ENCODE measurements at regions not wholly inside any gene's neighbourhood (a gene's known extent, or its start where the extent isn't known, plus 50 kb on each side); places are given as distances from the start of the nearest gene placed in this dataset.

- TF ChIP-seq USF1 (IDR thresholded peaks at IDR 0.05; ENCODE audit: borderline replicate concordance, low read depth) (no peak), EZH2phosphoT487 (IDR thresholded peaks at IDR 0.05; ENCODE audit: borderline replicate concordance, low read depth) (no peak), TCF12 (IDR thresholded peaks at IDR 0.05) (no peak), SIN3A (IDR thresholded peaks at IDR 0.05; ENCODE audit: borderline replicate concordance, low read depth, low read length) (no peak)
These were observed 293.6 kb upstream of the TNC start (continued) for GRCh38 chr9:115411516-115411915.

DNA sequence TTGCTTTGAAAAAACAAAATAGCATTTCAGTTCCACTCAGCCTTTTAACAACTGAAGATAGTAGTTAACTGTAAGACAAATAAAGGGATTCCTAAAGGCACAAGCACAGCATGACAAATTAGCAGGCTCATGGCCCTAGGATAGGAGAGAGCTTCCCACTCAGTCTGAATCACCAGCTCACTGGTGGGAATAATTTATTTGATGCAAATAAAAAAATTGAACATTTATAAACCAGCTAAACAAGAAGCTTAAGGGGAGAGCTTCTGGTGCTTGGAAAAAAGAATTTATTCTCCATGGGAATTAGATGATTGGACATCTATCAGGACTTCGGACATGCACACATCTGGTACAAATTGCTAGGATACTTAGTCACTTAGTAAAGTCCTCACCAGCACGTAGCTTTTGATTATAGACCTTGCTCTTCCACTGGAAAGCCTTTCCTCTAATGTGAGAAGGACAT is 294.1 kb upstream of the TNC start:
- no peaks in the 10 kb centered on the region for H3K36me3 ChIP-seq (replicated peaks in 1 of 2; ENCODE audit: control insufficient read depth in 1 of 2, insufficient read depth in 2 of 2, low read length in 1 of 2)
- H3K4me3 ChIP-seq (ENCODE audit: low read depth in 2 of 2, low read length in 1 of 2) = no peak overlapping the region
- TF ChIP-seq JUND (IDR thresholded peaks at IDR 0.05) (no peak), TAF1 (IDR thresholded peaks at IDR 0.05; ENCODE audit: borderline replicate concordance, low read depth, low read length) (no peak), IRF3 (IDR thresholded peaks at IDR 0.05; ENCODE audit: low read depth, low read length) (no peak), SMC3 (IDR thresholded peaks at IDR 0.05; ENCODE audit: low read depth, low read length) (no peak), SIN3A (IDR thresholded peaks at IDR 0.05; ENCODE audit: borderline replicate concordance, low read depth, low read length) (no peak), CHD2 (IDR thresholded peaks at IDR 0.05; ENCODE audit: low read length, partially characterized antibody) (no peak), MEF2A (IDR thresholded peaks at IDR 0.05; ENCODE audit: borderline replicate concordance, low read depth) (no peak), RCOR1 (IDR thresholded peaks at IDR 0.05; ENCODE audit: low read length) (no peak), ELF1 (IDR thresholded peaks at IDR 0.05) (no peak), YY1 (IDR thresholded peaks at IDR 0.05; ENCODE audit: low read depth) (no peak), POLR2AphosphoS5 (IDR thresholded peaks at IDR 0.05; ENCODE audit: low read depth, low read length) (no peak), FOXJ3 (CRISPR knock-in tag; IDR thresholded peaks at IDR 0.05) (no peak), USF1 (IDR thresholded peaks at IDR 0.05; ENCODE audit: borderline replicate concordance, low read depth) (no peak)
- TF ChIP-seq, protein P1, sequence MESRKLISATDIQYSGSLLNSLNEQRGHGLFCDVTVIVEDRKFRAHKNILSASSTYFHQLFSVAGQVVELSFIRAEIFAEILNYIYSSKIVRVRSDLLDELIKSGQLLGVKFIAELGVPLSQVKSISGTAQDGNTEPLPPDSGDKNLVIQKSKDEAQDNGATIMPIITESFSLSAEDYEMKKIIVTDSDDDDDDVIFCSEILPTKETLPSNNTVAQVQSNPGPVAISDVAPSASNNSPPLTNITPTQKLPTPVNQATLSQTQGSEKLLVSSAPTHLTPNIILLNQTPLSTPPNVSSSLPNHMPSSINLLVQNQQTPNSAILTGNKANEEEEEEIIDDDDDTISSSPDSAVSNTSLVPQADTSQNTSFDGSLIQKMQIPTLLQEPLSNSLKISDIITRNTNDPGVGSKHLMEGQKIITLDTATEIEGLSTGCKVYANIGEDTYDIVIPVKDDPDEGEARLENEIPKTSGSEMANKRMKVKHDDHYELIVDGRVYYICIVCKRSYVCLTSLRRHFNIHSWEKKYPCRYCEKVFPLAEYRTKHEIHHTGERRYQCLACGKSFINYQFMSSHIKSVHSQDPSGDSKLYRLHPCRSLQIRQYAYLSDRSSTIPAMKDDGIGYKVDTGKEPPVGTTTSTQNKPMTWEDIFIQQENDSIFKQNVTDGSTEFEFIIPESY (IDR thresholded peaks at IDR 0.05; ENCODE audit: borderline replicate concordance, low read depth) = no peak
- TF ChIP-seq, protein P2, sequence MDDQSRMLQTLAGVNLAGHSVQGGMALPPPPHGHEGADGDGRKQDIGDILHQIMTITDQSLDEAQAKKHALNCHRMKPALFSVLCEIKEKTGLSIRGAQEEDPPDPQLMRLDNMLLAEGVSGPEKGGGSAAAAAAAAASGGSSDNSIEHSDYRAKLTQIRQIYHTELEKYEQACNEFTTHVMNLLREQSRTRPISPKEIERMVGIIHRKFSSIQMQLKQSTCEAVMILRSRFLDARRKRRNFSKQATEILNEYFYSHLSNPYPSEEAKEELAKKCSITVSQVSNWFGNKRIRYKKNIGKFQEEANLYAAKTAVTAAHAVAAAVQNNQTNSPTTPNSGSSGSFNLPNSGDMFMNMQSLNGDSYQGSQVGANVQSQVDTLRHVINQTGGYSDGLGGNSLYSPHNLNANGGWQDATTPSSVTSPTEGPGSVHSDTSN (IDR thresholded peaks at IDR 0.05) = no peak
- H3F3A ChIP-seq (replicated peaks; ENCODE audit: insufficient read depth) = peaks cover 6% of the 10 kb centered on the region
- DNase-seq = no peak
- no peak overlapping the region for H3K4me2 ChIP-seq
- no peaks in the 10 kb centered on the region for H3K79me2 ChIP-seq (ENCODE audit: insufficient read depth)
- H3K27ac ChIP-seq (ENCODE audit: low read depth in 2 of 2, low read length in 1 of 2) = peak overlapping the region in 1 of 2 experiments; percentile 24; a peak in 1 of 4 replicates
- H3K9ac ChIP-seq = no peak overlapping the region
- WGBS (ENCODE audit: low lambda C conversion rate) = 61% methylated on average over 2 of the region's 2 CpGs
- no peaks in the 10 kb centered on the region for H3K9me2 ChIP-seq
- no peaks in the 10 kb centered on the region for H3K9me3 ChIP-seq
- no peak overlapping the region for H2AFZ ChIP-seq (ENCODE audit: low read depth)
- H3K27me3 ChIP-seq (ENCODE audit: insufficient read depth) = no peaks in the 10 kb centered on the region
- CTCF ChIA-PET = no interaction called here
- H3K4me1 ChIP-seq (ENCODE audit: control insufficient read depth in 1 of 2, insufficient read depth in 2 of 2, low read depth in 1 of 2, low read length in 1 of 2) = peaks cover 0 to 23% of the 10 kb centered on the region in 2 experiments; a peak in 2 of 4 replicates
- POLR2A ChIA-PET = no interaction called here
- no peaks in the 10 kb centered on the region for H4K20me1 ChIP-seq (ENCODE audit: insufficient read depth)

Data from SK-N-SH (cell line).